Neuronal stem cell (in vitro differentiated cells): ENCODE measurements at regions not wholly inside any gene's neighbourhood (a gene's known extent, or its start where the extent isn't known, plus 50 kb on each side); places are given as distances from the start of the nearest gene placed in this dataset.

ENCODE experiments used
- DNase-seq: peaks from one replicate; pipeline ENCODE4 v3.0.0-alpha.2; 2013; ENCODE audit warnings: low spot score
- H2AFZ ChIP-seq: one replicate; pipeline ENCODE4 v1.6.1; 2013; ENCODE audit warnings: mild to moderate bottlenecking, low read length, inconsistent platforms
- H2AK5ac ChIP-seq: 2 replicates; pipeline ENCODE4 v1.6.1; 2013; ENCODE audit warnings: low read depth, mild to moderate bottlenecking, inconsistent platforms, low read length, moderate library complexity, mixed read lengths
- H2BK120ac ChIP-seq: 2 replicates; pipeline ENCODE4 v1.6.1; 2013; ENCODE audit warnings: low read depth, mild to moderate bottlenecking, inconsistent platforms, low read length, moderate library complexity, mixed read lengths
- H2BK12ac ChIP-seq: one replicate; pipeline ENCODE4 v1.6.1; 2013; ENCODE audit warnings: low read length, inconsistent platforms
- H2BK15ac ChIP-seq: 2 replicates; pipeline ENCODE4 v1.6.1; 2013; ENCODE audit warnings: mild to moderate bottlenecking, low read length, inconsistent platforms, mixed read lengths
- H2BK5ac ChIP-seq: one replicate; pipeline ENCODE4 v1.6.1; 2013; ENCODE audit warnings: inconsistent platforms, mild to moderate bottlenecking, low read length, moderate library complexity
- H3K14ac ChIP-seq: one replicate; pipeline ENCODE4 v1.6.1; 2013; ENCODE audit warnings: low read length, inconsistent platforms
- H3K18ac ChIP-seq: 2 replicates; pipeline ENCODE4 v1.6.1; 2013; ENCODE audit warnings: low read length, inconsistent platforms
- H3K23ac ChIP-seq: 2 replicates; pipeline ENCODE4 v1.6.1; 2013; ENCODE audit warnings: low read depth, mild to moderate bottlenecking, mixed read lengths, low read length, inconsistent platforms; ENCODE audit not compliant: poor library complexity
- H3K27ac ChIP-seq: replicated peaks from 3 replicates; pipeline ENCODE4 v1.5.1; 2013; ENCODE audit warnings: low read length, inconsistent platforms
- H3K27me3 ChIP-seq, 3 experiments: 2 replicates each; pipeline ENCODE4 v1.6.1; 2013; ENCODE audit warnings: low read length in 3 of 3, mild to moderate bottlenecking in 2 of 3, inconsistent platforms in 1 of 3, low read depth in 1 of 3, mixed read lengths in 1 of 3, moderate library complexity in 1 of 3; ENCODE audit not compliant: control insufficient read depth in 3 of 3, insufficient read depth in 3 of 3
- H3K36me3 ChIP-seq, 2 donors: replicated peaks in 1 of 2; 2 replicates each; pipeline ENCODE4 v1.6.1; 2013; ENCODE audit warnings: low read length in 2 of 2; ENCODE audit not compliant: control insufficient read depth in 2 of 2, insufficient read depth in 2 of 2
- H3K4ac ChIP-seq: 2 replicates; pipeline ENCODE4 v1.6.1; 2013; ENCODE audit warnings: inconsistent platforms, mild to moderate bottlenecking, low read length, moderate library complexity
- H3K4me1 ChIP-seq, 2 donors: 1 replicate in 1 of 2; 2 replicates in 1 of 2; pipeline ENCODE4 v1.6.1; 2013; ENCODE audit warnings: low read length in 2 of 2, low read depth in 1 of 2; ENCODE audit not compliant: control insufficient read depth in 2 of 2, insufficient read depth in 1 of 2
- H3K4me2 ChIP-seq: one replicate; pipeline ENCODE4 v1.6.1; 2013; ENCODE audit warnings: mild to moderate bottlenecking, low read length, inconsistent platforms; ENCODE audit not compliant: insufficient read depth, poor library complexity, severe bottlenecking
- H3K4me3 ChIP-seq, 2 donors: 2 replicates each; pipeline ENCODE4 v1.5.1; 2013; ENCODE audit warnings: low read length in 2 of 2, mild to moderate bottlenecking in 2 of 2, inconsistent platforms in 1 of 2, moderate library complexity in 1 of 2
- H3K79me1 ChIP-seq: one replicate; pipeline ENCODE4 v1.6.1; 2013; ENCODE audit warnings: low read depth, mild to moderate bottlenecking, inconsistent platforms, low read length, moderate library complexity
- H3K9ac ChIP-seq: one replicate; pipeline ENCODE4 v1.6.1; 2013; ENCODE audit warnings: mild to moderate bottlenecking, low read depth, low read length, inconsistent platforms; ENCODE audit not compliant: poor library complexity
- H3K9me3 ChIP-seq, 2 donors: replicated peaks in 1 of 2; 2 replicates each; pipeline versions ENCODE3 to v1.6.1; 2013; ENCODE audit warnings: low read length in 2 of 2, mild to moderate bottlenecking in 2 of 2, inconsistent platforms in 1 of 2, low read depth in 1 of 2, mixed read lengths in 1 of 2, moderate library complexity in 1 of 2; ENCODE audit not compliant: control insufficient read depth in 2 of 2, insufficient read depth in 1 of 2
- H4K8ac ChIP-seq: one replicate; pipeline ENCODE4 v1.6.1; 2013; ENCODE audit warnings: low read depth, mild to moderate bottlenecking, inconsistent platforms, low read length, moderate library complexity
- H4K91ac ChIP-seq: one replicate; pipeline ENCODE4 v1.6.1; 2013; ENCODE audit warnings: low read length, low read depth, mild to moderate bottlenecking, inconsistent platforms; ENCODE audit not compliant: poor library complexity
- WGBS, 2 donors: extraction: QIAGEN DNeasy Blood & Tissue Kit; methylation state at CpG; one replicate each; pipeline ENCODE4 v1.1.7; 2013; ENCODE audit warnings: missing lambda C conversion rate in 2 of 2, mixed read lengths in 1 of 2; ENCODE audit not compliant: insufficient read length in 2 of 2, insufficient replicate concordance in 1 of 2; ENCODE audit errors: extremely low coverage in 2 of 2; 5-methylcytosine and 5-hydroxymethylcytosine counted together

DNA sequence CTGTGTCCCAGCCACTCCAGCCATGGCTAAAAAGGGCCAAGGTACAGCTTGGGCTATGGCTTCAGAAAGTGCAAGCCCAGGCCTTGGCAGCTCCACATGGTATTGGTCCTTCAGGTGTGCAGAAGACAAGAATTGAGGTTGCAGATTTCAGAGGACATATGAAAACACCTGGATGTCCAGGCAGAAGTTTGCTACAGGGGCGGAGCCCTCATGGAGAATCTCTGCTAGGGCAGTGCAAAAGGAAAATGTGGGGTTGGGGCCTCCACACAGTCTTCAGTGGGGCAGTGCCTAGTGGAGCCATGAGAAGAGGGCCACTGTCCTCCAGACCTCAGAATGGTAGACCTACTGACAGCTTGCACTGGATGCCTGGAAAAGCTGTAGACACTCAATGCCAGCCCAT lies 1074.1 kb downstream of the JRKL start:
- Histone ChIP-seq H2BK12ac (no peak overlapping the region), H3K27me3 (no peaks in the 10 kb centered on the region), H3K36me3 (no peaks in the 10 kb centered on the region), H3K4ac (no peak overlapping the region), H3K18ac (no peak overlapping the region), H2BK120ac (no peak overlapping the region), H2AFZ (no peak overlapping the region), H3K9ac (no peak overlapping the region), H2BK5ac (no peak overlapping the region), H3K4me3 (peak overlapping the region in 1 of 2 donors; percentile 50), H3K4me2 (no peak overlapping the region), H4K91ac (no peak overlapping the region), H3K23ac (no peak overlapping the region), H3K4me1 (no peaks in the 10 kb centered on the region), H3K27ac (no peak overlapping the region), H2BK15ac (no peak overlapping the region), H3K9me3 (peaks cover 0 to 6% of the 10 kb centered on the region in 2 donors), H3K79me1 (no peaks in the 10 kb centered on the region), H2AK5ac (no peak overlapping the region), H3K14ac (no peak overlapping the region), H4K8ac (no peak overlapping the region)
- DNase-seq: no peak
- WGBS, 2 donors: no CpG with 5 or more reads among the region's 1 CpG

DNA sequence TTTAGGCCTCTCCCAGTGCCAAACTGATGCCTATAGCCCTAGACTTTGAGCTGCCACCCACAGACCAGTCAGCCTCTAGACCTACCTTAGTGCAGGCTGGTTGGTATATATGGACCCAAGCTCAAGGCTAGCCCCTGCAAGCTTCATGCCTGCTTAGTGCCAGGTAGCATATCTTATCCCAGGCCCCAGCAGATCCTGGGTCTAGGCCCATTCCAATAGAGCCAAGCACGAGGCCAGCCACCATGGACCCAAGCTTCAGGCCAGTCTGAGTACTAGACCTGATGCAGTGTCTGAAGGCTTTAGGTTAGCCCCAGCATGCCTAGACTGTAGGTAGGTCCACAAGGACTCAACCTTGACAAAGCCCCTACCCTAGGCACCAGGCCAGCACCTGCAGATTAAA lies 1081.7 kb downstream of the JRKL start:
- Histone ChIP-seq H4K91ac (no peak overlapping the region), H3K4me3 (no peak overlapping the region), H2BK15ac (no peak overlapping the region), H2BK12ac (no peak overlapping the region), H3K4me2 (no peak overlapping the region), H3K27me3 (no peaks in the 10 kb centered on the region), H3K18ac (no peak overlapping the region), H2BK5ac (no peak overlapping the region), H3K14ac (no peak overlapping the region), H4K8ac (no peak overlapping the region), H2AFZ (no peak overlapping the region), H3K27ac (no peak overlapping the region), H3K79me1 (no peaks in the 10 kb centered on the region), H3K36me3 (peaks cover 0 to 1% of the 10 kb centered on the region in 2 donors), H3K4me1 (no peaks in the 10 kb centered on the region), H2BK120ac (no peak overlapping the region), H2AK5ac (no peak overlapping the region), H3K4ac (no peak overlapping the region), H3K9me3 (peaks cover 0 to 4% of the 10 kb centered on the region in 2 donors), H3K9ac (no peak overlapping the region), H3K23ac (no peak overlapping the region)
- DNase-seq: no peak
- WGBS, 2 donors: no CpG with 5 or more reads among the region's 1 CpG

DNA sequence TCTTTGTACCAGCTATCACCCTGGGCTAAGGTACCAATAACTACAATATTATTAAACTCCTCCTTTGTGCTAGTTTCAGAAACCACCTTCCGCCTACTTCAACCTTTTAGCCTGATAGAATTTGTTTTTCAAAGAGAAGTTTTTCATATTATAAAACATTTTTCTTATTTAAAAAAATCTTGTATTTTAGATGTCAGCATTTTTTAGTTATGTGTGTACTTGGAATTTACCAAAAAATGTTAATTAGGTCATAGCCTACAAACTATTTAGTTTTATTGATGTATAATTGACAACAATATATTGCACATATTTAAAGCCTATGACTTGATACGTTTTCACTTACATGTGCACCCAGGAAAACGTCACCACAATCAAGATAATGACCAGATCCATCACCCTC lies 1097.6 kb downstream of the JRKL start:
- H3K4me3 ChIP-seq: no peak overlapping the region
- no peak overlapping the region for H3K4me2 ChIP-seq
- WGBS, 2 donors: no CpG with 5 or more reads among the region's 3 CpGs
- DNase-seq: no peak
- no peak overlapping the region for H2BK12ac ChIP-seq
- no peak overlapping the region for H4K8ac ChIP-seq
- no peak overlapping the region for H3K18ac ChIP-seq
- no peak overlapping the region for H3K27ac ChIP-seq
- H2BK5ac ChIP-seq: no peak overlapping the region
- no peak overlapping the region for H3K14ac ChIP-seq
- H2AFZ ChIP-seq: no peak overlapping the region
- no peak overlapping the region for H3K9ac ChIP-seq
- H3K79me1 ChIP-seq: no peaks in the 10 kb centered on the region
- no peak overlapping the region for H4K91ac ChIP-seq
- no peaks in the 10 kb centered on the region for H3K9me3 ChIP-seq
- no peak overlapping the region for H2BK15ac ChIP-seq
- H2AK5ac ChIP-seq: no peak overlapping the region
- no peaks in the 10 kb centered on the region for H3K36me3 ChIP-seq
- H3K4ac ChIP-seq: no peak overlapping the region
- no peaks in the 10 kb centered on the region for H3K4me1 ChIP-seq
- no peak overlapping the region for H3K23ac ChIP-seq
- no peaks in the 10 kb centered on the region for H3K27me3 ChIP-seq
- no peak overlapping the region for H2BK120ac ChIP-seq

DNA sequence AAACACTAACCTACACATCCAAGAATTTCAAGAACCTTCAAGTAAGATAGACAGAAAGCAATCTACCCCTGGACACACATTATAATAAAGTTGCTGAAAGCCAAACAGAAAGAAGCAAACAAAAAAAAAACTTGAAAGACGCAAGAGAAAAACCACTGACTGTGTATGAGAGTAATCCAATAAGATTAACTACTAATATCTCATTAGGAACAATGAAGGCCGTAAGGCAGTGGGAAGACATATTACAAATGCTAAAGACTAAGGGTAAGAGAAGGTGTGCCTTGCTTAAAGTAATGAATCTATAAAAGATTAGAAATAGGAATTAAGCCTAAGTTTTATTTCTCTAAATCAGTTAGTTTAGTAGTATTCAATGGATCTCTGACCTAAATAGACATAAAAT lies 1109.1 kb downstream of the JRKL start:
- no peak overlapping the region for H2AK5ac ChIP-seq

More for the DNA sequence above, 1109.1 kb downstream of the JRKL start:
- Histone ChIP-seq H3K9ac (no peak overlapping the region), H3K9me3 (no peaks in the 10 kb centered on the region), H2BK120ac (no peak overlapping the region), H3K36me3 (no peaks in the 10 kb centered on the region), H2BK15ac (no peak overlapping the region), H3K14ac (no peak overlapping the region), H4K8ac (no peak overlapping the region), H3K4me3 (no peak overlapping the region), H4K91ac (no peak overlapping the region), H3K27ac (no peak overlapping the region), H2BK12ac (no peak overlapping the region), H3K18ac (no peak overlapping the region), H3K4me1 (no peaks in the 10 kb centered on the region), H3K4me2 (no peak overlapping the region), H3K79me1 (no peaks in the 10 kb centered on the region), H3K27me3 (no peaks in the 10 kb centered on the region), H3K4ac (no peak overlapping the region), H2BK5ac (no peak overlapping the region), H2AFZ (no peak overlapping the region), H3K23ac (no peak overlapping the region)
- no peak for DNase-seq
- WGBS, 2 donors: no CpG with 5 or more reads among the region's 2 CpGs
